Tibial nerve (tissue), 3 donors: ENCODE measurements at regions not wholly inside any gene's neighbourhood (a gene's known extent, or its start where the extent isn't known, plus 50 kb on each side); places are given as distances from the start of the nearest gene placed in this dataset.

ENCODE experiments used
- CTCF ChIP-seq, 5 experiments: fragments of 200-600 bp in 3 of 5; fragments of 450-650 bp in 2 of 5; sonication (generic) in 3 of 5; IDR thresholded peaks; one replicate each; pipeline ENCODE4 v1.5.1; 2016 to 2019; ENCODE audit warnings: antibody characterized with exemption in 5 of 5, mild to moderate bottlenecking in 3 of 5, moderate library complexity in 2 of 5
- POLR2A ChIP-seq, 2 donors: fragments of 450-650 bp; IDR thresholded peaks; one replicate each; pipeline ENCODE4 v1.6.1; 2017; ENCODE audit warnings: antibody characterized with exemption in 2 of 2, mild to moderate bottlenecking in 2 of 2, moderate library complexity in 2 of 2

- TF ChIP-seq CTCF (IDR thresholded peaks at IDR 0.05) (no peak), POLR2A (IDR thresholded peaks at IDR 0.05) (no peak)
Measured at GRCh38 chr4:174084542-174084941, 198.9 kb downstream of the FBXO8 start.
